ENCODE measurements at regions not wholly inside any gene's neighbourhood (a gene's known extent, or its start where the extent isn't known, plus 50 kb on each side); places are given as distances from the start of the nearest gene placed in this dataset.
"Not testable (repeated sequence)": the region's sequence is repeated elsewhere in the genome, so short reads cannot be mapped to it uniquely, and the experiment has no call there.

DNA sequence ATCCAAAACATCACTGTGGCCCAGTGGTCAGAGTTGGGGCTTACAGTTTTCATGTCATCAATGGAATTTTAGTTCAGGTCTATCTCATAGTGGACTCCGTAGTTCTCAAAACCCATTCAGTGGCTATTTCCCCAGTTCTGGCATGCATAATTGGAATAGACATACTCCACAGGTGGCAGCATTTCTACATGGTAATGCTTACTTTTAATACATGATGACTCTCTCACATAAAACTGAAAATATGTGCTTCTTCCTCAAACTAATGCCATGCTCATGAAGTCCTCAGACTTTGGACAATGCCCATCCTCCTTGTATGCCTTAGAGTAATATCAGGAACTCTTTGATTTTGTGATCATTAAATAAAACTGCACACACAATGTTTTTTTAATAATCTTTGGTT is 857.4 kb upstream of the GOT2 start:
- DNase-seq = no peak

DNA sequence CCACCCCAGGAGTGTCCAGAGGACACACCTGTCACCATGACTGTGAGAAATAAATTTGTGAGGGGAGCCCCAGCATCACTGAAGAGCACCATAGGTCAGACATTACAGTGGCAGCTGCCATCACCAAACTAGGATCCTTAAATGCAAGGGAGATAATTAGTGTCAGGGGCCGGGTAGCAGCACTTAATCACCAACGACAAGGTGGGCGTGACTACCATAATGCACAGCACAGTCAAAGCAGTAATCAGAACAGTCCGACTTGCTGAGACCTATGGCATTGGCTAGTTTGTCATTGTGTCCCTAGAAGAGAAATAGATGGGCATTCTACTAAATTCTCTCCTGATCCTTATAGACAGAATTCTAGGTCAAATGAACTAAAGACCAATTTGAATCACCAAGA is 856.7 kb upstream of the GOT2 start:
- DNase-seq = no peak

DNA sequence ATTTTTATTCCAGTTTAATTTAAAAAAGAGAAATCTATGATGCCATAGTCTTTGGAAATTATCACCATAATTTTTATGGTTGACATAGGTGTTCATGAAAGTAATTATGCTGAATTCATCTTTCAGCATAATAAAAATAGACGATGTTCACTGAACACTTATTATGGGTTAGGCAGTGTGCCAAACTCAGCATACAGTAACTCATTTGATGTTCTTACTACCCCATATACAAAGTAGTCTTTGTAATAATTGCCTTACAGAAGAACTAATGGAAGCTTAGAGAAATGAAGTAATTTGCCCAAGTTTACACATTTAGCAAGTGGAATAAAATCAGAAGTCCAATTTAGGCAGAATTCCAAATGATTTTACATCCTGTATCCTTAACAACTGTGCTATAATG is 852.2 kb upstream of the GOT2 start:
- no peak for DNase-seq

DNA sequence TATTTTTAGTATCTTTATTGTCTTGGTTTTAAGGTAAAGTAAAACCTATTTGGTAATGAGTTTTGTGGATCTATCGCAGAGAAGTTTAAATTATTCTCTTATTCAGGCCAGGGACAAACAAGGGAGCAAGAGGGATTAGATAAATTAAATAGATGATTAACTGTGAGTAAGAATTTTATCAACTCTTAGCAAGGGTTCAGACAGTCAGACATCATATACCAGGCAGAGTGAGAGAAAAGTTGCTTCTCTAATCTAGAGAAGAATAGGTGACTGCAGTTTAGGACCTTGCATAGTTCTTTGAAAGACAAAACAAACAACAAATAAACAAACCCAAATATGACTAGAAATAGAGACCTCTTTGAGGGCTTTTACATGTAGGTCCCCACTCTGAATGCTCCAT is 840.2 kb upstream of the GOT2 start:
- DNase-seq = no peak

DNA sequence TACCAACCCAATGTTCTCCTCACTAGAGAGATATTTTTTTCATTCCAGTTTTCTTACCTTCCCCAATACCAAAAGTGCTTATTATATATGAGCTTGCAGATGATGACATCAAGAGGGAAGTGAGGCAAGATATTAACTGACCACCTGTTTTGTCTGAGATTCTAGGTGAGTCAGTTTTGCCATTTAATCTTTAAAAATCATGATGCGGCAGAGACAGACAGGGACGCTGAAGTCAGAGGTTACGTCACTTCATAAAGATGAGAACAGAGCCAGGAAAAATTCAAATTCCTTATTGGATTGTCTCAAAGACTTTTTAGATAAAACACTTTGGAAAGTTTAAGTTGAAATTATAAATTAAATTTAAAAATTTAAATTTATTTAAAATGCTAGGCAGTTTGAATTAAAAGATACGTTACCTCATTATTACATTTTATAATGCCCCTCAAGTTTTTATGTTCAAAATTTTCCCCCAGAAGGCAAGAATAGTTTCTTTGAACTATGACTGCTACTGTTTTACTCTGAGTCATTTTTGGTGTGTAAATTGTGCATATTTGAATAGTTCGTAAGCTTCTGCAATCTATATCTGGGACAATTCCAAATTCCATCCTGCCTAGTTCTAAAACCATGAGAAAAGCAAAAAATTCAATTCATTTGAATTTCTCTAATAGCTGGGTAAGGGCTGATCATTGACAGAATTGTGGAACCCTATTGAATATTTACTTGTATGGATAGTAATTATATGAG is 839.6 kb upstream of the GOT2 start:
- DNase-seq = no peak

DNA sequence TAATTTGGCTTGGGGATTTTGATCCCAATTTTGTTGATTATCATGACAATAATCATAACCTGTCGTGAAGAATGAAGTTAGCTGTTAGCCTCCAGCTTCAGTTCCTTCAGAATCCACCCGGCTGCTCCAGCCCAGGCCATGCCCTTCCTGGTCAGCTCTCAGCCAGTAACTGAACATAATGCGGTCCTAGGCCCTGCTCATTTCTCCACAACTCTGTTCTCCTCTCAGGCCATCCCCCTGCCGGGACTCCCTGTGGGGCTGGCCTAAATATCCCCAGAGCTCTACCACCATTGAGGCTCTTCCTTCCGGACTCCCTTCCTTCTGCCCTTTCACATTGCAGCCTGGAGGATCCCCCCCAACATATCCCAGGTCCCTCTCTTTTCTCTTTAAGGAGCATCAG is 833.4 kb upstream of the GOT2 start:
- DNase-seq = no peak

DNA sequence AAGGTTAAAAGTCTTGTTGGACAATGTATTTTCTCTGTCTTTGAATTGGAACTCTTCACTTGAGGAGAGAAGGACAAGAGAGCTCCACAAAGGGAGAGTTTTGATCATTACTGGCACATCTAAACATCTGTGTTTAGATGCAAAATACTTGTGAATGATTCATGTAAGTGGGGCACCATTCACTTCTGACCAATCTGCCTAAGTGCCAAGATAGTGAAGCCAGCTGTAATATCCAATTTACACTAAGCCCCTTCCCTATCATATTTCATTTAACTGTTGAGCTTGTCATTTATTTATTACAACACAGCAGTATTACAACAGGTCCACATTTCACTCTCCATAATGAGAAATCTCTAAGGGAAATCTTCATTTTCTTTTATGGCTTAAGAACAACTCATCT is 832.3 kb upstream of the GOT2 start:
- DNase-seq = no peak

DNA sequence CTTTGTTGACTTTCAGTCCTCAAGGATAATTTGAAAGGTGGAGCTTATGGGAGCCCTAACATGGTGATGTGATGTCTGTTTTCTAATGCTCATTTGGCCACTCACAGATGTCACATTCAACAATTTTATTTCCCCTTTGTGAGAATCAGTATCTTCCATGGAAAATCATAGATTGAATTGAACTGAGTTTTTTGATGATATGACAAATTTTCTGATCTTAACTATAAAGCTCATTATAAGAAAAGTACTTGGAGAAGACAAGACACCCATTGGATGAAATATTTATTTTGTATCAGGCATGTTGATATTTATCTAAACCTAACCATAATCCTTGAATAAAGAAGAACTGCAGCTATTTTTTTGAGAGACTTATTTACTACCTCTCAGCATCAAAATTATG is 824.6 kb upstream of the GOT2 start:
- DNase-seq = no peak

DNA sequence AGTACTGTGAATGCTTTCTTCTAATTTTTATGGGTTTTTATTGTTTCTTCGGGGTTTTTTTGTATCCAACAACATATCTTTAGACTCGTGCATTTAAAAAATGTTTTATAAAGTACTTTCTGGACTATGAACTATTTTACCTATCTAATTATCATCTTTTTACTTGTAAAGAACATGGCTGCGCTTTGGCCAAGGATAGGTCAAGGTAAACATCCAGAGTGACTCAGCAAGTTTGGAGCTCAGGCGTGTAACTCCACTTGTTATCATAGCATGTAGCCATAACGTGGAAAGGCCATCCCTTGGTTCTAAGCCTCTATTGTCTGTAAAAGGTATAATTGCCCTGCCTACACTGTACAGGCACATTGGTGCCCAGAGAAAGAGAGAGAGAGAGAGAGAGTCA is 818.0 kb upstream of the GOT2 start:
- no peak for DNase-seq

DNA sequence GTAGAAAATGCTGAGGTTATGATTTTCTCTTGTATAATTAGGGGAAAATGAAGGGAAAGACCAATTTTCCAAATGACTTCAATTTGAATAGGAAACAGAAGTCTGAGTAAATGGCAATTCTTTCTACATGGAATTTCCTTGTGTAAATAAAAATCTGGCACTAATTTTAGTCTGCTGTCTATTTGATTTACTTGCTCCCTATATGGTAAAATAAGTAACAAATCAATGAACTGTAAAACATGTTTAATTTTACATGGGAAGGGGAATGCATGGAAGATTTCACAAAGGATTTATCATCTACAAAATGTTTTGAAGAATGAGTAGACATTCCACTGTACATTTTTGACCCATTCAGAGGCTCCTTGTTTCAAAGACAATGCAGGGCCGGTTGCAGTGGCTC is 811.6 kb upstream of the GOT2 start:
- DNase-seq = no peak

DNA sequence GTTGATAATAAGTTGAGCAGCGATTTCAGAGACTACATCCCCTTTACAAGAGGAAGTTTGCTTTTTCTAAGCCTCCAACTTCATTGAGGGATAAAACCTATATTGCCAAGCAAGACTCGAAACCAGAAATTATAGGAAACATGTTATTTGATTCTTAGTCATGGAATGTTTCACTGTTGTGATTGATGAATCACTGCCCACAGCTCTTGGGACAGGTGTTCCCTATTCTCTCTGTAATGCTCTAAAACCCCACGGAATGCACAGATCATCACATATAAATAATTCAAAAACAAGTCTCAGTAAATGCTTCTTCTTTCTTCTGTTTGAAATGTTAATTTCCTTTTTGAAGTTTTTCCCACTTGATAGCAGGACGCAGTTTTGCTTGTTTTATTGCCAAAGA is 809.5 kb upstream of the GOT2 start:
- no peak for DNase-seq

DNA sequence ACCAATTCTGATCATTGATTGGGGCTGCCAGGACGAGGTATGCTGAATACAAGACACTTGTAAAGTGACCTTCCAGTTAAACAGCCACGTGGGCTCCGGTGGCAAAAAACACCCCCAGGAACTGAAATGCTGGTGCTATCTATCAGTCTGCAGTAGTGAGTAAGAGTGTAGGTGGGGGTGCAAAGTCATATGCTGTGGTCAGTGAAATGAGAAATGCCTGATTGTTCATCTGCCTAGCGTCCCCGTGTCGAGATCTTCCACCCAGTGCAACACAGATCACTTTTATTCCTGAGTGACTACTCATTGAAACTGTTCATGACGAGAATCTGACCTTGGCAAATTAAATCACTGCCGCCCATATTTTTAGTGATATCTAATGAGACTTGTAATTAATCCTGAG is 806.5 kb upstream of the GOT2 start:
- no peak for DNase-seq

DNA sequence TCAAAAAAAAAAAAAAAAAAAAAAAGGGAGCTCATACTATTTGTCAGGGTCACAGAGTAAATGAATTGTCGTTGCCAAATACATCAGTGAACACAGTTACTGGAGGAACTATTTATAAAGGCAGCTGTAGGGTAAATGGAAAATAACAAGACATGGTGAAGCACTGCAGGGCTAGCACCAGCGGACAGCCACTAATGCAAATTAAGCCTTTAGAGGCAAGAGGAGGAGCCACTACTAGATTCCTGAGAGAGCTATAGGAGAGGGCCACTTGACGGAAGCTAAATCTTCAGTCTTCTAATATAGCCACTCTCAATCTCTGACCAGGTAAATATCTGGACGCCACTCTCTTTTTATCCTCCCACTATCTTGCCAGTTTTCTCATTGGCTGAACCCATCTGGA is 801.2 kb upstream of the GOT2 start:
- no peak for DNase-seq

DNA sequence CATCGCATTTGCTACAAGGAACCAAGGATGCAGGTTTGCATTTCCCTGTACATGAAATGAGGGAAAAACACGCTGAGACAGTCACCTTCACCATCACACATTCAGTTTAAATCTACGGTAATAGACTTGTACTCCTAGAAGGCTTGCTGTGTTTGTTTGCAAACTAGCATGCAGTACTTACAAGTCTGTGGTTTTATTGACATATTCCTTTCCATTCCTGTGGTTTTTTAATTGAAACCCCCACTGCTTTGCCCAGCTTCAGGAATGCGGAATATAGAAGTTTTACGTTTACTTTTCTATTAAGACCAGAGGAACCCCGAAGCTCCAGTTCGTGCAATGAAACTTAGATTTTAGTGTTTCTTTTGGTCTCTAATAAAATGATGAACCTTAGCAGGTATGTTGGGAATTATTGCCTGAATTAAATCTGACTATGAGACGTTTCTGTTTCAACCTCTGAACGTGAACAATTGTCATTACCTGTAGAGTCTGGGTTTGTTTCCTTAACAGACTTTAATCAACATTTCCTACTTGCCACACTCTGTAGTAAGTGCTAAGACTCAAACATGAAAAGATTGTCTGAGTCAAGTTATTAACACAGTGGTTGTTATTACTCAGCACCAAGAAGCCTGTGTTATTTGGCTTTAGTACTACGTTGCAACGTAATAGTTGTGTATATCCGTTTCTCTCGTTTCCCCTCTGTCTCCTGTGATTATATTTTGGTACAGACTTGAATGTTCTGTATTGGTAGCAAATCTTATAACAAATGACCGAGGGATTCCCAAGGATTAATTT is 793.3 kb upstream of the GOT2 start:
- DNase-seq = no peak

DNA sequence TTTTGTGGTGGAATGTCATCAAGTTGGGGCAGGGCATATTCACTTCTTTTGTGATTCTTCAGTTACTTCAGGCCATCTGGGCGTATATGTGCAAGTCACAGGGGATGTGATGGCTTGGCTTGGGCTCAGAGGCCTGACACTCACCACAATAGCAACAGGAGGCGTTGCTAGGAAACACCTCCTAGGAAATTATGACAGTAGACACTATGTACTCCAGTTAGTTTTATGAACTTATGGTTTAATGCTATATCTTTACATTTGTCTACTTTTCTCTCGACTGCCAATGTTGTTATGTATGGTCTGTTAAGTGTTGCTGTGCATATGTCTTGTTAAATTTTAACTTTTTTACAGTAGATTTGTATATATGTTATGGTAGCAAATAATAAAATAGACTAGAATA is 788.7 kb upstream of the GOT2 start:
- DNase-seq = no peak

DNA sequence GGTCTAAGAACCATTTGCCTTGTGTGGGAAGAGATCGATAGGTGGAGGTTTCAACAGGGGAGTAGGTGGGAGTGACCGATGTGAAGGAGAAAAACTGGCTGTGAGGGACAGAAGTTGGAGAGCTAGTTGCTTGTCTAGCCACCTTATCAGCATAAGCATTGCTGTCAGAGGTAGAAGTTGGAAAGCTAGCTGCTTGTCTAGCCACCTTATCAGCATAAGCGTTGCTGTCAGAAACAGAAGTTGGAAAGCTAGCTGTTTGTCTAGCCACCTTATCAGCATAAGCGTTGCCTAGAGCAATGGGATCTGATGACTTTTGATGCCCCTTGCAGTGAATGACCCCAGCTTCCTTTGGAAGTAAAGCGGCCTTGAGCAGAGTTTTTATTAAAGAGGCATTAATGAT is 784.6 kb upstream of the GOT2 start:
- DNase-seq = not testable (repeated sequence)

DNA sequence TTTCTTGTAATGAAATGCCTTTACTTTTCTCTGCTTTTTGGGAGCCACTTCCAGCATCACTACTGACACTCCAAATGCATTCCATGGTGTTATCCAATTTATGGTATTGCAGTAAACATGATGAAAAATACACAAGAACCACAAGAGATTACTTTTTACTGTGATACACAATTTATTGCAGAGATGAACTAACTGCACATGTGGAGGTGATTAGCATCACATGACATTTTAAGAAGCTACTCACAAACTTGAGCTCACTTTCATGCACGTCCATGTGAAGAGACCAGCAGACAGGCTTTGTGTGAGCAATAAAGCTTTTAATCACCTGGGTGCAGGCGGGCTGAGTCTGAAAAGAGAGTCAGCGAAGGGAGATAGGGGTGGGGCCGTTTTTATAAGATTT is 780.5 kb upstream of the GOT2 start:
- DNase-seq = no peak

DNA sequence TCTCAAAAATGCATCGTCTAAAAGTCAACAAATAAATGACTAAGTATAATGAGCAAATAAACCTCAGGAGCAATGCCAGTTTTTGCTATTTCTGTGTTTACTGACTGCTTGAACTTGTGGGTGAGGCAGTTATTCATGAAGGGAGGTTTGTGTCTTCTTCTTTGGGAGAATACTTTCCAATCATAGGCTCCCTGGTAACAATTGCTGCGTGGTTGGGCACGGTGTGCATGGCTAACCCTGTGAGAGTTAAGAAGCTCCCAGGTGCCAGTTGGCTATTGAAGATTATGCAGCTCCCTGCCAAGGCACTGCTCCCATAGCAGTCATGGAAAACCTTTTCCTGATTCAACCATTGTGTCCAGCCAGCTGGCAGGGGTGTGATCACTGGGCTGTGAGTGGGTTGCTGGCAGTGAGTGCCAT is 775.9 kb upstream of the GOT2 start:
- no peak for DNase-seq

DNA sequence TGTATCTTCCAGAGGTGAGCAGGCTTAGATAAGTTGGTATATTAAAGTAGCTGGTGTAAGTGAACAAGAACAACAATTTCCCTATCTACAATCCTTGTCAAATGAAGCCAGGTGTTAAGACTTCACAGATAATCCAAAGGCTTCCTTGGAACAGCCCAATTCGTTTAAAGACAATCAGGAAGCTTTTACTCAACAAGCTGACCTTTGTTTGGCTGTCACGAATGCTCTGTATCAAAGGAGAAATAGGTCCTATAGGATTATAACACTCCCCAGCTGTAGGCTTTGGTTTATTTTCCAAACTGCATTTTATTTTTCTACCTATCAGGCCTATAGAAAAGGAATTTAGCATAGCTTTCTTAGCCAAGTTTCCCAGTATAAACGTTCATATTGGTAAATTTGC is 766.5 kb upstream of the GOT2 start:
- no peak for DNase-seq

DNA sequence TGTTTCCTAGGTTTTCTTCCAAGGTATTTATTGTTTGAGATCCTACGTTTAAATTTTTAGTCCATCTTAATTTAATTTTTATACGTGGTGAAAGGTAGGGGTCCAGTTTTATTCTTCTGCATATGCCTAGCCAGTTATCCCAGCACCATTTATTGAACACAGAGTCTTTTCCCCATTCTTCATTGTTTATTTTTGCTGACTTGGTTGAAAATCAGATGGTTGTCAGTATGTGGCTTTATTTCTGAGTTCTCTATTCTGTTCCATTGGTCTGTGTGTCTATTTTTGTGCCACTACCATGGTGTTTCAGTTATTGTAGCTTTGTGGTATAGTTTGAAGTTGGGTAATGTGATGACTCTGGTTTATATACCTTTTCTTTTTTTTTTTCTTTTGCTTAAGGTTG is 753.0 kb upstream of the GOT2 start:
- no peak for DNase-seq

DNA sequence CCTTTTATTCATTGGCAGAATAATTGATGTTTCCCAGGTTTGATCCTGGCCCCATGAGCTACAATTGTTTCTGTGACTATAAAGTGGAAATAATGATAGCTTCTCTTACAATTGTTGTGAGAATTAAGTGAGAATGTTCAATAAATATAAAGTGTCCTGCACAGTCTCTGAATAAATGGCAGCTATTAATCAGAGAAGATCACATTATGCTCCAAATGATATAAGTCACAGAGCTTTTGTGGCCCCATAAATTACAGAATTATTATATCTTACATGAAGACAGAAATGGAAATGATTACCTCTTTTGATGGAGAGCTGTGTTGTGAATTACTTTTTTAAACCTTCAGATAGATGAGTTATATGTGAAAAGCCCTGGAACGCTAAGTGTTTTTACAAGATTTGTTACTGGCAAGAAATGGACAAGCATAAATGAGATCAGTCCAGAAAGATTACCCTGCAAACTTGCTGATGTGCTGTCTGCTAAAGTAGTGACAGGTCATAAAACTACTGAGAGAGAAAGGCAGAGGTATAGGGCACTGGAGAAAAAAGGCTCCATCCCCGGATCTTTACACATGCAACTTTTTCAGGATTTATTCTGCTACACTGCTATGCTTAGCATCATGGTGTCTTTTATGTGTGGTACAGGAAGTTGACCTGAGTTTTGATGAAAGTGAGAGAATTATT is 750.9 kb upstream of the GOT2 start:
- DNase-seq = no peak

DNA sequence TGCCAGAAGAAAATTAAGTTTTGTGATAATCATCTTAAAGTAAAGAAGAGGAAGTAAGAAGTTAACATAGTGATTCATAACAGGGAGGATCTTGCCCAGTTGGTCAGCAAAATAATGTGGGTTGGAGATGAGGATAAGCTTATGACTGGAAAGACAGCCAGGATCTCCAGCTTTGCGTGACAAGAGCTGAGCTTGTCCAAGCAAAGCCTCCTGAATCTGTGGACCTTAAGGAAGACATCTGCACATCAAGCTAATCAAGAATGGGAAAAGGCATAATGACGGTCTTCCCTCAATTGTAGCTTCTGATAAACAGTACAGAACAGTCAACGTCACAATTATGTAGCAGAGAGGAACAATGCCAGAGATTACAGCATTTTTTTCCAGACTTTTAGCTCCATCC is 744.7 kb upstream of the GOT2 start:
- DNase-seq = no peak

DNA sequence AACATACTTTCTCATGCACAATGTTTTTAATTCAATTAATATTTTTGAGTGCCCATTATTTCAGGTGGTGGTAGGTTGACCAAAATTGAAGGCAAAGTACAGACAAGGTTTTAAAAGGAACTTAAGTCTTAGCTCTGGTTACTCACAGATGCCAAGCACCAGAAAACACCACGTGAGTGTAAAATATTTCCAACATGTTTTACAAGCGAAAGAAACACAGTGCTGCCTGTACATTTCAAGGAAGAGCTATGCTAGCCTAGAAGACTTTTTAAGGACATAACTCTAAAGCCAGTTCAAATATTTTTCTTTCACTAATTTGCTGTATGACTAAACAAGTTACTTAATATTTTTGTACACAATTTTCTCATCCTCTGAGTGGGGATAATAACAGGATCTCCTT is 736.4 kb upstream of the GOT2 start:
- no peak for DNase-seq

DNA sequence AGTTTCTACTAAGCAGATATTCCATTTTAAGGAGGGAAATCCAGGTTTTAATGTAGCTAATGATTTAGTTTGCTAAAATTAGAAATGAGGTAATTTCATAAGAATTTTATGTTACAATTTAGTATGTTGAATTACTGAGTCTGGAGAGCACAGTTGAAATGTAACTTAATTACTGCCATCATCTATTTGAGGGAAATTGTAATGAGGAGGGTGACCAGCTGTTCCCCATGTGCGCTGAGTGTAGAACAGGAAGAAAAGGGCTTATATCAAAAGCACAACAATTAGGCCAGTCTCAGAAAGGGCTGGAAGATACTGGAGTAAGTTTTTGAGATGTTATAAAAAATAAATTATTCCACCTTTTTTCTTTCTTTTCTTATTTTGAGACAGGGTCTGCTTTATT is 735.1 kb upstream of the GOT2 start:
- no peak for DNase-seq
